ENCODE measurements at regions not wholly inside any gene's neighbourhood (a gene's known extent, or its start where the extent isn't known, plus 50 kb on each side); places are given as distances from the start of the nearest gene placed in this dataset.

DNA sequence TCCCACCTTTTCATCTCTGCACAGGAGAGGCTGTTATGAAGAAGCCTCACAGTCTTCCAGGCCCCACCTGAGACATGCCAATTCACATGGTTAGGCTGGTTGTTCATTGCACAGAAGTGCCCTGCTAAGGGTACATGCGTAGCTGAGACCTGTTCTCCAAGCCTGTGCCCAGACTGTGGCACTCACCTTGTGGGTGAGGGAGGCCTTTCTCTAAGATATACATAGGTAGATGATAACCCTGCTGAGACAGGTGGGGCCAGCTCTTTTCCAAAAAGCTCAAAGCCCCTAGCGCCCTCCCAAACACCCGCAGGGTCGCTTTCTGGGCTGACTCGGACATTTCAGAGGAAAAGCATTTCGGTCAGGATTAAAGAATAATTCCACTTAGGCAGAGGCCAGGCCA, 53.5 kb upstream of the ZNF507 start:
- no peak for TF ChIP-seq POLR2AphosphoS5 (IDR thresholded peaks at IDR 0.05)
- TF ChIP-seq CTCF (IDR thresholded peaks at IDR 0.05), result no peak

Measured in gastroesophageal sphincter (tissue), 3 donors.